Fibroblast of peridontal ligament (primary cell): ENCODE measurements at regions not wholly inside any gene's neighbourhood (a gene's known extent, or its start where the extent isn't known, plus 50 kb on each side); places are given as distances from the start of the nearest gene placed in this dataset.

ENCODE experiments used
- DNase-seq: peaks from one replicate; pipeline ENCODE4 v3.0.0-alpha.2; 2010; ENCODE audit errors: extremely low read depth

DNA sequence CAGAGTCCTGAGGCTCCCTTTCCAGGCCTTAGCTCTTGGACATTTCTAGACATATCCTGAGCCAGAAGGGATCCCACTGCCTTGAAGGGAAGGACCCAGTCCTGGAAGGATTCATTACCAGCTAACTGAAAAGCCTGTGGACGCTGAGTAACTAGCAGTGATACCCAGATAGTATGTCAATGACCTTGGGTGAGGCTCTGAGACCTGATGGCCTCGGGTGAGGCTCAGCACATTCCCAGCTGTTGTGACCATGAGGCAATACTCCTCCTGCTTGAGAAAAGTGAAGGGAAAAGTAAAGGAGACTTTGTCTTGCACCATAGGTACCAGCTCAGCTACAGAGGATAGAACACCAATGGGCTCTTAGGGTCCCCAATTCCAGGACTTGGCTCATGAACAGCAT lies 268.1 kb downstream of the DKK2 start:
- DNase-seq = no peak

DNA sequence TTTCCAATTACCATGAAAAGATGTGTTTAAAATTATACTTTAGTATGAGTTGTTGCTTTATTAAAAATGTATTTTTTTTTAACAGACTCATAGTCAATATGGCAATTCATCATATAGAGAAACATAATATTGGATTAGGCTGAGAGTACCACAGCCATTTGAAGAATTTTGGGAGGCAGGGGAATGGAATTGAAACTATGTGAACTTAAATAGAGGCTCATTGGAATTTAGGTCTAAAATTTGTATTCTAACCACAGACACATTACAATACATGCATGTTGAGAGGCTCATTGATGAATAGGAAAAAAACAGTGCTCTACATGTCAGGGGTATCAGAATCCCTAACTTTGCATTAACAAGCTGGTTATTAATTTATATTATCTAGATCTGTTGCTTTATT lies 269.6 kb downstream of the DKK2 start:
- DNase-seq = peak; percentile 75

DNA sequence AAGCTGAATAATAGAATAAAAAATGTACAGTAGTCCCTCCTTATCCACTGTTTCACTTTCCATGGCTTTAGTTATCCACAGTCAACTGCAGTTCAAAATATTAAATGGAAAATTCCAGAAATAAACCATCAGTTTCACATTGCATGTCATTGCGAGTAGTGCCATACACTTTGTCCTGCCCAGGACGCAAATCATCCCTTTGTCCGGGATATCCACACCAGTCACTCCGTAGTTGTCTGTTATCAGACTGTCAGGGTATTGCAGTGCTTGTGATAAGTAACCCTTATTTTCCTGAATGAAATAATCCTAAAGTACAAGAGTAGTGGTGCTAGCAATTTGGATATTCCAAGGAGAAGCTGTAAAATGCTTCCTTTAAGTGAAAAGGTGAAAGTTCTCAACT lies 271.3 kb downstream of the DKK2 start:
- DNase-seq = no peak

GRCh38 chr4:106762666-106763443 lies 273.3 kb downstream of the DKK2 start:
- DNase-seq = peak; percentile 67

GRCh38 chr4:106753426-106753825 lies 282.7 kb downstream of the DKK2 start:
- DNase-seq = no peak

DNA sequence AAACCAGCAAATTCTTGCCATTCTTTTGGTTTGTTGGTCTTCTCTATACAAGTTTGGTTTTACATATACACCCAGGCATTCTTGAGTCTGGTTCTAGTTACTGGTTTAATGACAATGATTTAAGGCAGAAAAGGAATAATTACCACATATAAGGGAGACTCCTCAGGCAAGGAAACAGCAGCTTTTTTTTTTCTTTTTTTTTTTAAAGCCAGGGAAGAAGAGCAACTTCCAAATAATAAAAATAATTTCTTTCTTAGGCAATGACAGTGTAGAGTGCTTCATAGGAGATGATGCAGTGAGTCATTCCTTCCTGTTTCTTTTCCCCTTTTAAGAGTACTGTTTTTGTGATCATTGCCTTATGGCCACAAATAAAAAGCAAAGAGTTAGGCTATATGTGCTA lies 289.7 kb downstream of the DKK2 start:
- peak; percentile 66 for DNase-seq

DNA sequence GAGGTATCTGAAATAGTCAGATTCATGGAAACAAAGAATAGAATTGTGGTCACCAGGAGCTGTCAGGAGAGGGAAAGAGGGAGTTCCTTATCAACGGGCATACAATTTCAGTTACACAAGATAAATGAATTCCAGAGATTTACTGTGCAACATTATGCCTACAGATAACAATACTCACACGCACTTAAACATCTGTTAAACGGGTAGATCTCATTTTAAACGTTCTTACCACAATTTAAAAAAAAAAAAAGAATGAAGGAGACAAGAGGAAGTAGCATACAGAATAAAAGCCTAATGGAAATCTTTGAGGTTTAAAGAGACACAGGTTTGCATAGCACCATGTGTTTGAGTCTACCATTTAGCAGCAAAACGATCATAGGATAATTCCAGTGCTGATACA lies 298.0 kb downstream of the DKK2 start:
- no peak for DNase-seq

DNA sequence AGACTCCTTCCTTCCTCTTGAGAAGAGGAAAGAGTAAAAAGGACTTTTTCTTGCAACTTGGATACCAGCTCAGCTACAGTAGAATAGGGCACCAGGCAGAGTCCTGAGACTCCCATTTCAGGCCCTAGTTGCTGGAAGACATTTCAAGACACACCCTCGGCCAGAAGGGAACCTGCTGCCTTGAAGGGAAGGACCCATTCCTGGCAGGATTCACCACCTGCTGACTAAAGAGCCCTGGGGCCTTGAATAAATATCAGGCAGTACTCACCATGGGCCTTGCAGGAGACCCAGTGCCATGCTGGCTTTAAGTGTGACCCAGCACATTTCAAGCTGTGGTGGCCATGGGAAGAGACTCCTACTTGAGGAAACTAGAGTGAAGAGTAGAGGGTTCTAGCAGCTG lies 317.6 kb downstream of the DKK2 start:
- no peak for DNase-seq

DNA sequence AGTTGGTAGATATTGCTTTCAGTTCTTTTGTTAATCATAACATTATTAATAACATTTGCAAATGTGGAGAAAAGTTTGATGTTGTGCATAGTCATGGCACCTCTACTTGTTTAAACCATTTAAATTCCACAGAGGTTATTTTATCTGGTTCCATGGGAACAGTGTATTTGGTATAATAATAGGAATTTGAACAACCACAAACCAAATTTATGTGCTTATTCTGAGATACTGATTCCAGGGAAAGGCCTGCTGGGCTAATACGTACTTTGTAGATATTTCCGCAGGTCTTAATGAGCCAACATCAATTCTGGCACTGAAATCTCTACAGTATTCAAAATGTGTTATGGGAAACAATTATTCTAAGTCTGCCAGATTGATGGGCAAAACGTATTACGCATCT lies 319.0 kb downstream of the DKK2 start:
- peak; percentile 28 for DNase-seq

GRCh38 chr4:106715825-106716224 lies 320.3 kb downstream of the DKK2 start:
- DNase-seq = no peak

DNA sequence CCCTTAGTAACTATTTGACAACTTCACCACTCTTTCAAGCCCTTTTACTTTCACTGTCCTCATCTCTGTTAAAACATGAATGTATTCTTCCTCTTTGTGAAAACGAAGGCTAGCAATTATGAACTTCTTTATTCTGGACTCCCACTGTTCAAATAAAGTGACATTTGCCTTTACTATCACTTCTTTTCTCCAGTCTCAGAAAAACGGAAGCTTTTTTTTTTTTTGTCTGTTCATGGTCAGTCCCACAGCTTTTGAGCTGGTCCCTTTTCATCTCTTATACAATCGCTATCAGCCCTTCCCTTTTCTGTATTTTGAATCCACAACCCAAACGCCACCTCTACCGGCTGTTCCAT lies 327.7 kb downstream of the DKK2 start:
- DNase-seq = no peak

DNA sequence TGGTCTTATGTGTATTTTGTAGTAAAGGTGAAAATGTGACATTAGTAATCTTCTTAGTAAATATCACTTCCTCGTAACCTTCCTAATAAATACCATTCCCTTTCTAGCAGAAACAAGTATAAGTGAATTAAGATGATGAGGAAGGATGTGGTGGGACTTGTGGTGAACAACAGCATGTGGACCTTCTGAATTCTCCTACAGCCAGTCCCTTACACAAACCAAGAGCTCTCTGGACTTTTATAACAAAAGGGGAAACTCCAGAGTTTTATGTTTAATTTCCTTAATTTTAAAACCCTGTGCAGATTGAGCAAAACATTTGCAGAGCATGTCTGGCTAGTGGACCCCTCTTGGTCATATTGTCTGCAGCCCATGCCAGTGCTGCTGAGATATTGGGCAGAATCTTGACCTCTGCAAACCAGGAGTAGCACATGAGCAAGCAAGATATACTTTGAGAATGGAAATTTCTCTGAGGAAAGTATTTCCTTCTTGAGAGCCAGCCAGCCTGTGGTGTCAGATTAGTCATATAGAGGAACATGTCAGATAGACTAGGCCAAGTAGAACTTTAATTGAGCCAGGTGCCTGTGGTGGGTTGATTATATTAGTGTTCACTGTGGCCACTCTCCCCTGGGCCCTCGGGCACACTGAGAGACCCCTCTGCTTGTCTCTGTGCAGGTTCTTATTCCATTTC lies 328.2 kb downstream of the DKK2 start:
- peak; percentile 30 for DNase-seq

- no peak for DNase-seq
Measured at GRCh38 chr4:106704253-106704870, 331.8 kb downstream of the DKK2 start.

GRCh38 chr4:106700321-106700720 lies 331.7 kb upstream of the GIMD1 start:
- no peak for DNase-seq

- DNase-seq = no peak
Measured at GRCh38 chr4:106698621-106699195, 330.1 kb upstream of the GIMD1 start.

- peak; percentile 49 for DNase-seq
Measured at GRCh38 chr4:106695501-106696262, 327.1 kb upstream of the GIMD1 start.

GRCh38 chr4:106694232-106694631 lies 325.7 kb upstream of the GIMD1 start:
- no peak for DNase-seq

- DNase-seq = peak; percentile 30
Measured at GRCh38 chr4:106691749-106692148, 323.2 kb upstream of the GIMD1 start.

GRCh38 chr4:106690487-106690886 lies 321.9 kb upstream of the GIMD1 start:
- peak; percentile 30 for DNase-seq

- DNase-seq = no peak
Measured at GRCh38 chr4:106687026-106687425, 318.4 kb upstream of the GIMD1 start.

DNA sequence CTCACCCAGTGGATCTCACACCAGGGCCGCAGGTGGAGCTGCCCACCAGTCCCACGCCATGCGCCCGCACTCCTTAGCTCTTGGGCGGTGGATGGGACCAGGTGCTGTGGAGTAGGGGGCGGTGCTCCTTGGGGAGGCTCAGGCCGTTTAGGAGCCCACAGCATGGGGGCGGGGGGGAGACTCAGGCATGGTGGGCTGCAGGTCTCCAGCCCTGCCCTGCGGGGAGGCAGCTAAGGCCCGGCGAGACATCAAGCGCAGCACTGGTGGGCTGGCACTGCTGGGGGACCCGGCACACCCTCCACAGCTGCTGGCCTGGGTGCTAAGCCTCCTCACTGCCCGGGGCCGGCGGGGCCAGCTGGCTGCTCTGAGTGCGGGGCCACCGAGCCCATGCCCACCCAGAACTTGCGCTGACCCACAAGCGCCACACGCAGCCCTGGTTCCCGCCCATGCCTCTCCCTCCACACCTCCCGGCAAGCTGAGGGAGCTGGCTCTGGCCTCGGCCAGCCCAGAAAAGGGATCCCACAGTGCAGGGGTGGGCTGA lies 312.9 kb upstream of the GIMD1 start:
- DNase-seq = no peak

- DNase-seq = no peak
Measured at GRCh38 chr4:106679063-106679462, 310.5 kb upstream of the GIMD1 start.
